GM18505 (cell line): ENCODE measurements at regions not wholly inside any gene's neighbourhood (a gene's known extent, or its start where the extent isn't known, plus 50 kb on each side); places are given as distances from the start of the nearest gene placed in this dataset.

Source experiments
- ATAC-seq: cut with Tn5 transposase; IDR thresholded peaks from one replicate; pipeline ENCODE4 v1.9.1; 2021; ENCODE audit not compliant: unreplicated experiment
- POLR2A ChIP-seq: IDR thresholded peaks from 4 replicates; pipeline ENCODE4 v1.6.1; 2011; ENCODE audit warnings: borderline replicate concordance; ENCODE audit not compliant: insufficient read depth, insufficient read length; ENCODE audit errors: extremely low read depth

GRCh38 chr13:75090872-75091615 lies 390.9 kb downstream of the TBC1D4 start:
- no peak for TF ChIP-seq POLR2A

GRCh38 chr13:75088915-75089314 lies 393.1 kb downstream of the TBC1D4 start:
- no peak for ATAC-seq
- TF ChIP-seq POLR2A, result no peak

More at GRCh38 chr13:75090872-75091615, 390.9 kb downstream of the TBC1D4 start:
- ATAC-seq, result no peak

GRCh38 chr13:75079226-75079625 lies 402.7 kb downstream of the TBC1D4 start:
- no peak for ATAC-seq
- no peak for TF ChIP-seq POLR2A

- TF ChIP-seq POLR2A, result no peak
- no peak for ATAC-seq
These were observed 405.5 kb downstream of the TBC1D4 start for GRCh38 chr13:75076476-75076875.

- no peak for TF ChIP-seq POLR2A
- no peak for ATAC-seq
These were observed 408.2 kb downstream of the TBC1D4 start for GRCh38 chr13:75073786-75074185.

- no peak for TF ChIP-seq POLR2A
- ATAC-seq, result no peak
These were observed 409.1 kb downstream of the TBC1D4 start for GRCh38 chr13:75072891-75073290.

GRCh38 chr13:75072368-75072767 lies 409.6 kb downstream of the TBC1D4 start:
- TF ChIP-seq POLR2A, result no peak
- no peak for ATAC-seq

GRCh38 chr13:75071796-75072195 lies 410.2 kb downstream of the TBC1D4 start:
- no peak for TF ChIP-seq POLR2A

GRCh38 chr13:75071395-75071794 lies 410.6 kb downstream of the TBC1D4 start:
- ATAC-seq, result no peak

More at GRCh38 chr13:75071796-75072195, 410.2 kb downstream of the TBC1D4 start:
- ATAC-seq, result no peak

GRCh38 chr13:75061909-75062308 lies 420.1 kb downstream of the TBC1D4 start:
- TF ChIP-seq POLR2A, result no peak
- no peak for ATAC-seq

More at GRCh38 chr13:75071395-75071794, 410.6 kb downstream of the TBC1D4 start:
- TF ChIP-seq POLR2A, result no peak

GRCh38 chr13:75055296-75055695 lies 426.7 kb downstream of the TBC1D4 start:
- TF ChIP-seq POLR2A, result no peak

GRCh38 chr13:75052616-75053015 lies 429.4 kb downstream of the TBC1D4 start:
- ATAC-seq, result no peak
- no peak for TF ChIP-seq POLR2A

More at GRCh38 chr13:75055296-75055695, 426.7 kb downstream of the TBC1D4 start:
- ATAC-seq, result no peak

- ATAC-seq, result no peak
- no peak for TF ChIP-seq POLR2A
These were observed 431.4 kb downstream of the TBC1D4 start for GRCh38 chr13:75050419-75051046.

GRCh38 chr13:75049735-75050335 lies 432.1 kb downstream of the TBC1D4 start:
- no peak for TF ChIP-seq POLR2A
- no peak for ATAC-seq

- ATAC-seq, result no peak
- no peak for TF ChIP-seq POLR2A
These were observed 439.2 kb downstream of the TBC1D4 start for GRCh38 chr13:75042807-75043206.
